Stomach (tissue), 8 donors: ENCODE measurements at regions not wholly inside any gene's neighbourhood (a gene's known extent, or its start where the extent isn't known, plus 50 kb on each side); places are given as distances from the start of the nearest gene placed in this dataset.

Experiments used
- DNase-seq, 2 donors: peaks; one replicate each; pipeline versions ENCODE4 v3.0.0 to v3.0.0-alpha.2; 2013 to 2019
- H3K27ac ChIP-seq, 5 donors: fragments of 200-600 bp in 4 of 5; sonication (generic) in 4 of 5; one replicate each; pipeline ENCODE4 v1.5.1; 2013 to 2019; ENCODE audit warnings: mild to moderate bottlenecking in 1 of 5, moderate library complexity in 1 of 5
- H3K27me3 ChIP-seq, 3 donors: fragments of 200-600 bp; sonication (generic); one replicate each; pipeline ENCODE4 v1.5.1; 2017 to 2019; ENCODE audit warnings: mixed run types in 1 of 3
- H3K36me3 ChIP-seq, 4 donors: fragments of 200-600 bp; sonication (generic); 1 replicate in 3 of 4; 2 replicates in 1 of 4; pipeline ENCODE4 v1.5.1; 2016 to 2019
- H3K4me1 ChIP-seq, 4 donors: fragments of 200-600 bp; sonication (generic); one replicate each; pipeline ENCODE4 v1.5.1; 2016 to 2019
- H3K4me3 ChIP-seq, 4 donors: fragments of 200-600 bp; sonication (generic) in 3 of 4; one replicate each; pipeline ENCODE4 v1.5.1; 2016 to 2019; ENCODE audit warnings: mild to moderate bottlenecking in 1 of 4
- H3K9me3 ChIP-seq, 4 donors: fragments of 200-600 bp; sonication (generic); one replicate each; pipeline ENCODE4 v1.5.1; 2016 to 2019
- EP300 ChIP-seq: sonication (generic); formaldehyde crosslinking; IDR thresholded peaks from one replicate; pipeline ENCODE4 v1.6.1; 2017; ENCODE audit warnings: antibody characterized with exemption
- POLR2A ChIP-seq, 4 donors: fragments of 450-650 bp; IDR thresholded peaks; one replicate each; pipeline ENCODE4 v1.6.1; 2016; ENCODE audit warnings: antibody characterized with exemption in 4 of 4, control low read depth in 2 of 4, mild to moderate bottlenecking in 1 of 4, moderate library complexity in 1 of 4
- POLR2AphosphoS5 ChIP-seq, 3 donors: sonication (generic); formaldehyde crosslinking; IDR thresholded peaks; one replicate each; pipeline ENCODE4 v1.6.1; 2016; ENCODE audit warnings: antibody characterized with exemption in 3 of 3
- WGBS, 5 donors: extraction: QIAGEN DNeasy Blood & Tissue Kit in 3 of 5; methylation state at CpG; one replicate each; pipeline versions ENCODE4 v1.1.5 to v1.1.7; 2013 to 2018; 5-methylcytosine and 5-hydroxymethylcytosine counted together
- intact Hi-C: fragments of 100-400 bp; cut with DNase I; formaldehyde crosslinking; loops from one replicate; pipeline ENCODE4 v1.15.1; 2023; ENCODE audit warnings: low total_unique reads
- TF ChIP-seq, protein P1 (sequence below), 7 experiments: fragments of 450-650 bp in 4 of 7; fragments of 200-600 bp in 3 of 7; sonication (generic) in 3 of 7; IDR thresholded peaks; one replicate each; pipeline ENCODE4 v1.5.1; 2016 to 2019; ENCODE audit warnings: antibody characterized with exemption in 7 of 7, control low read depth in 2 of 7, mild to moderate bottlenecking in 1 of 7
- donor health status: healthy with polysubstance abuse.
- donor health status: Bipolar disorder and iron deficiency.
- donor health status: healthy.

DNA sequence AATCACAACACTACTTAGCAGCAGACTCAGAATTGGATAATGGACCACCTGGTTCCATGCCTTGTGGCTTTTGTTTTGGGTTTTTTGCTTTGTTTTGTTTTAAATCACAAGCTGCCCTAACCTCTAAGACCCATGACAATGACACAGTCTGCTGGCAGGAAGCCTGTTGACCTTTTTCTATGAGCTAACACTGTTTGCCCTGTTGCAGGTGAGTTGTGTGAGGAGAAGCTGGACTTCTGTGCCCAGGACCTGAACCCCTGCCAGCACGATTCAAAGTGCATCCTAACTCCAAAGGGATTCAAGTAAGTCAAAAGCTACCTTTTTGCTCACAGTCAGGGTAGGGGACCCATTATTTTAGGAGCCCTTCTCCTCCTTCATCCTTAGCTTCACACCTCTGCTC, 110.8 kb upstream of the PACRGL start:
- DNase-seq: no peak
- H3K4me1 ChIP-seq: peaks cover 0 to 9% (median 4%) of the 10 kb centered on the region in 4 donors
- TF ChIP-seq POLR2A (IDR thresholded peaks at IDR 0.05) (no peak), EP300 (no peak), POLR2AphosphoS5 (IDR thresholded peaks at IDR 0.05) (no peak)
- TF ChIP-seq, protein P1, sequence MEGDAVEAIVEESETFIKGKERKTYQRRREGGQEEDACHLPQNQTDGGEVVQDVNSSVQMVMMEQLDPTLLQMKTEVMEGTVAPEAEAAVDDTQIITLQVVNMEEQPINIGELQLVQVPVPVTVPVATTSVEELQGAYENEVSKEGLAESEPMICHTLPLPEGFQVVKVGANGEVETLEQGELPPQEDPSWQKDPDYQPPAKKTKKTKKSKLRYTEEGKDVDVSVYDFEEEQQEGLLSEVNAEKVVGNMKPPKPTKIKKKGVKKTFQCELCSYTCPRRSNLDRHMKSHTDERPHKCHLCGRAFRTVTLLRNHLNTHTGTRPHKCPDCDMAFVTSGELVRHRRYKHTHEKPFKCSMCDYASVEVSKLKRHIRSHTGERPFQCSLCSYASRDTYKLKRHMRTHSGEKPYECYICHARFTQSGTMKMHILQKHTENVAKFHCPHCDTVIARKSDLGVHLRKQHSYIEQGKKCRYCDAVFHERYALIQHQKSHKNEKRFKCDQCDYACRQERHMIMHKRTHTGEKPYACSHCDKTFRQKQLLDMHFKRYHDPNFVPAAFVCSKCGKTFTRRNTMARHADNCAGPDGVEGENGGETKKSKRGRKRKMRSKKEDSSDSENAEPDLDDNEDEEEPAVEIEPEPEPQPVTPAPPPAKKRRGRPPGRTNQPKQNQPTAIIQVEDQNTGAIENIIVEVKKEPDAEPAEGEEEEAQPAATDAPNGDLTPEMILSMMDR (IDR thresholded peaks at IDR 0.05): no peak
- intact Hi-C loops: no loop called here
- no peak overlapping the region for H3K27ac ChIP-seq
- no peaks in the 10 kb centered on the region for H3K27me3 ChIP-seq
- no peaks in the 10 kb centered on the region for H3K36me3 ChIP-seq
- no peak overlapping the region for H3K4me3 ChIP-seq
- 59 to 85% (median 73%) methylated on average over 1 of the region's 1 CpG for WGBS, 5 donors
- no peaks in the 10 kb centered on the region for H3K9me3 ChIP-seq

- peaks cover 0 to 5% (median 0%) of the 10 kb centered on the region in 4 donors for H3K36me3 ChIP-seq
- H3K27ac ChIP-seq: no peak overlapping the region
- TF ChIP-seq POLR2AphosphoS5 (IDR thresholded peaks at IDR 0.05) (no peak), POLR2A (IDR thresholded peaks at IDR 0.05) (no peak), EP300 (no peak)
- TF ChIP-seq, protein P1 (IDR thresholded peaks at IDR 0.05): no peak
- intact Hi-C loops: no loop called here
- peaks cover 0 to 9% (median 4%) of the 10 kb centered on the region in 4 donors for H3K4me1 ChIP-seq
- no peaks in the 10 kb centered on the region for H3K27me3 ChIP-seq
- WGBS, 5 donors: 57 to 86% (median 71%) methylated on average over 2 of the region's 2 CpGs
- no peak overlapping the region for H3K4me3 ChIP-seq
- no peak for DNase-seq
- no peaks in the 10 kb centered on the region for H3K9me3 ChIP-seq
These were observed 109.4 kb upstream of the PACRGL start for GRCh38 chr4:20590849-20591248.

DNA sequence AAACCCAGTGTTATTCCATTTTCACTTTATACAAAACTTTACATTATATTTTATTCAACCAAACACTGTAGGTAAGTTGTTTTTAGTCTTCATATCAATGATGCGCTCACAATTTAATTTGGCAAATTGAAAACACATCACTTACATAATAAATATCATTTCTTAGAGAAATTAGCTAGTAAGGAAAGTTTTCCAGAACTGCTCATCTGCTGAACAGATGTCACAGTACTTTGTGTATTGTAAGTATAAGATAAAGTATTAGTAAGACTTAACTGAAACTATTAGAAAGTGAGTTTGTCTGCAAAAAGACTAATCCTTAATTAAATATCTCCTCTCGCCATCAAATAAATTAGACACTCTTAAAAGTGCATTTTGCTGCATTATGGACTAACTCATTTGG, 108.7 kb upstream of the PACRGL start:
- 76 to 89% (median 80%) methylated on average over 2 of the region's 2 CpGs for WGBS, 5 donors
- H3K4me3 ChIP-seq: no peak overlapping the region
- H3K9me3 ChIP-seq: no peaks in the 10 kb centered on the region
- H3K36me3 ChIP-seq: peaks cover 0 to 7% (median 0%) of the 10 kb centered on the region in 4 donors
- no peak overlapping the region for H3K27ac ChIP-seq
- intact Hi-C loops: no loop called here
- TF ChIP-seq POLR2AphosphoS5 (IDR thresholded peaks at IDR 0.05) (no peak), POLR2A (IDR thresholded peaks at IDR 0.05) (no peak), EP300 (no peak)
- TF ChIP-seq, protein P1 (IDR thresholded peaks at IDR 0.05): no peak
- H3K4me1 ChIP-seq: peaks cover 0 to 9% (median 4%) of the 10 kb centered on the region in 4 donors
- no peaks in the 10 kb centered on the region for H3K27me3 ChIP-seq
- no peak for DNase-seq

DNA sequence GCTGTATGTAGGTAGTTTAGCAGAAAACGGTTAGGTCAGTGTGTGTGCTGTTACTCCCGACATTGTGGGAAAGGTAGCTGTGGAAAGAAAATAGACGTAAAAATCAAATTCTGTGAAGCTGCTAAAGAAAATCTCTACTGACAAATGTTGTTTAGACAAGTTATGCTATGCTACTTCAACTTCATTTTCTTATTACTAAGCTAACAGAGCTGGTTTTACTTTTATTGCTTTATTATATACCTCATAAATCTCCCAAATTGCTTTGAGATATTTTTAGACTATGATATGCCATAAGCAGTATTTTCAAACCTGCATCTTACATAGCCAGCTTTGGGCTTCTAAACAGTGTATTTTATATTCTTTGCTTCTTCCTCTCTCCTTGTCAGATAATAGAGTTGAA, 108.2 kb upstream of the PACRGL start:
- 71 to 85% (median 77%) methylated on average over 3 of the region's 3 CpGs for WGBS, 5 donors

More for the DNA sequence above, 108.2 kb upstream of the PACRGL start:
- Histone ChIP-seq H3K36me3 (peaks cover 0 to 7% (median 0%) of the 10 kb centered on the region in 4 donors), H3K4me3 (no peak overlapping the region), H3K27ac (no peak overlapping the region), H3K9me3 (no peaks in the 10 kb centered on the region), H3K4me1 (peaks cover 0 to 9% (median 4%) of the 10 kb centered on the region in 4 donors), H3K27me3 (no peaks in the 10 kb centered on the region)
- TF ChIP-seq, protein P1 (IDR thresholded peaks at IDR 0.05): no peak
- no peak for TF ChIP-seq POLR2A (IDR thresholded peaks at IDR 0.05)
- no peak for TF ChIP-seq EP300
- no peak for TF ChIP-seq POLR2AphosphoS5 (IDR thresholded peaks at IDR 0.05)
- DNase-seq: no peak
- intact Hi-C loops: no loop called here
